ENCODE measurements at regions not wholly inside any gene's neighbourhood (a gene's known extent, or its start where the extent isn't known, plus 50 kb on each side); places are given as distances from the start of the nearest gene placed in this dataset.
"Not testable (repeated sequence)": the region's sequence is repeated elsewhere in the genome, so short reads cannot be mapped to it uniquely, and the experiment has no call there.

- Histone ChIP-seq H2AFZ (no peak overlapping the region), H3K4me3 (ENCODE audit: low read depth, low read length) (no peak overlapping the region), H3K9me3 (ENCODE audit: control insufficient read depth, low read length) (no peaks in the 10 kb centered on the region), H3K27ac (no peak overlapping the region), H3K4me1 (no peaks in the 10 kb centered on the region), H3K9ac (no peak overlapping the region), H3K79me2 (no peaks in the 10 kb centered on the region), H3K4me2 (ENCODE audit: low read length) (no peak overlapping the region), H3K27me3 (ENCODE audit: control insufficient read depth, insufficient read depth, low read length) (no peaks in the 10 kb centered on the region), H3K36me3 (ENCODE audit: control insufficient read depth, insufficient read depth, low read length) (no peaks in the 10 kb centered on the region)
- no peak for TF ChIP-seq CTCF (IDR thresholded peaks at IDR 0.05)
Observed at GRCh38 chr6:170221753-170222400, 69.0 kb downstream of the DLL1 start.

- Histone ChIP-seq H3K27me3 (ENCODE audit: control insufficient read depth, insufficient read depth, low read length) (no peaks in the 10 kb centered on the region), H3K9me3 (ENCODE audit: control insufficient read depth, low read length) (no peaks in the 10 kb centered on the region), H3K36me3 (ENCODE audit: control insufficient read depth, insufficient read depth, low read length) (no peaks in the 10 kb centered on the region), H2AFZ (no peak overlapping the region), H3K4me3 (ENCODE audit: low read depth, low read length) (no peak overlapping the region), H3K27ac (no peak overlapping the region), H3K9ac (no peak overlapping the region), H3K4me2 (ENCODE audit: low read length) (no peak overlapping the region), H3K4me1 (no peaks in the 10 kb centered on the region), H3K79me2 (no peaks in the 10 kb centered on the region)
- no peak for TF ChIP-seq CTCF (IDR thresholded peaks at IDR 0.05)
Observed at GRCh38 chr6:170221052-170221752, 69.7 kb downstream of the DLL1 start.

GRCh38 chr6:170213637-170214018 lies 77.2 kb downstream of the DLL1 start:
- H3K27me3 ChIP-seq (ENCODE audit: control insufficient read depth, insufficient read depth, low read length); H3K9me3 ChIP-seq (ENCODE audit: control insufficient read depth, low read length); H3K36me3 ChIP-seq (ENCODE audit: control insufficient read depth, insufficient read depth, low read length); H3K27ac ChIP-seq; H2AFZ ChIP-seq; H3K4me2 ChIP-seq (ENCODE audit: low read length); H3K9ac ChIP-seq; H3K4me3 ChIP-seq (ENCODE audit: low read depth, low read length); H3K79me2 ChIP-seq; H3K4me1 ChIP-seq: not testable (repeated sequence)

- H3K79me2 ChIP-seq, result no peaks in the 10 kb centered on the region
- no peak overlapping the region for H3K4me3 ChIP-seq (ENCODE audit: low read depth, low read length)
- no peaks in the 10 kb centered on the region for H3K4me1 ChIP-seq
- no peak overlapping the region for H3K4me2 ChIP-seq (ENCODE audit: low read length)
- H3K36me3 ChIP-seq (ENCODE audit: control insufficient read depth, insufficient read depth, low read length), result no peaks in the 10 kb centered on the region
- no peaks in the 10 kb centered on the region for H3K27me3 ChIP-seq (ENCODE audit: control insufficient read depth, insufficient read depth, low read length)
- TF ChIP-seq CTCF (IDR thresholded peaks at IDR 0.05), result no peak
- H3K9me3 ChIP-seq (ENCODE audit: control insufficient read depth, low read length), result no peaks in the 10 kb centered on the region
- H2AFZ ChIP-seq, result no peak overlapping the region
- no peak overlapping the region for H3K9ac ChIP-seq
- H3K27ac ChIP-seq, result no peak overlapping the region
Observed at GRCh38 chr6:170212956-170213636, 77.8 kb downstream of the DLL1 start.

GRCh38 chr6:170212051-170212756 lies 78.7 kb downstream of the DLL1 start:
- Histone ChIP-seq H2AFZ (no peak overlapping the region), H3K4me1 (no peaks in the 10 kb centered on the region), H3K9ac (no peak overlapping the region), H3K27ac (no peak overlapping the region), H3K9me3 (ENCODE audit: control insufficient read depth, low read length) (no peaks in the 10 kb centered on the region), H3K79me2 (no peaks in the 10 kb centered on the region), H3K36me3 (ENCODE audit: control insufficient read depth, insufficient read depth, low read length) (no peaks in the 10 kb centered on the region), H3K4me2 (ENCODE audit: low read length) (no peak overlapping the region), H3K27me3 (ENCODE audit: control insufficient read depth, insufficient read depth, low read length) (no peaks in the 10 kb centered on the region), H3K4me3 (ENCODE audit: low read depth, low read length) (no peak overlapping the region)
- TF ChIP-seq CTCF (IDR thresholded peaks at IDR 0.05), result no peak
